GM21825 (cell line): ENCODE measurements at regions not wholly inside any gene's neighbourhood (a gene's known extent, or its start where the extent isn't known, plus 50 kb on each side); places are given as distances from the start of the nearest gene placed in this dataset.
"Not testable (repeated sequence)": the region's sequence is repeated elsewhere in the genome, so short reads cannot be mapped to it uniquely, and the experiment has no call there.

Source experiments
- ATAC-seq: cut with Tn5 transposase; IDR thresholded peaks from one replicate; pipeline ENCODE4 v1.9.1; 2021; ENCODE audit warnings: mild to moderate bottlenecking, moderate library complexity; ENCODE audit not compliant: unreplicated experiment

DNA sequence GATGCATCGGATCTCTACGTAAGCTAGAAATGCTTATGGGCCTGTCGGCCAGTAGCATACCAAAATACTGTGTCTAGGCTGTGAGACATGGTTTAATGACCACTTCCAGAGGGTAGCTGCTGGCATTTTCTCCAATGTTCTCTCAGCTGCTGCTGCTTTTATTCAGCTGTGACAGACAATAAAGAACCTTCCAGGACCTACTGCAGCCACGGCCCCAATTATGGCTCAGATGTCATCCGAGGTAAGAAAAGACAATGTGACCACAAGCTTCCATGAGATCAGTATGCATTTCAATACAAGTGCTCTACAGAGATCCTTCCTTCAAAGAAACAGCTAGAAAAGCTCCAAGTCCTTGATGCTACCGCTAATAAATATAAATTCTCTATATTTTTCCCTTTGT lies 256.2 kb downstream of the SDHAF3 start:
- ATAC-seq = no peak

DNA sequence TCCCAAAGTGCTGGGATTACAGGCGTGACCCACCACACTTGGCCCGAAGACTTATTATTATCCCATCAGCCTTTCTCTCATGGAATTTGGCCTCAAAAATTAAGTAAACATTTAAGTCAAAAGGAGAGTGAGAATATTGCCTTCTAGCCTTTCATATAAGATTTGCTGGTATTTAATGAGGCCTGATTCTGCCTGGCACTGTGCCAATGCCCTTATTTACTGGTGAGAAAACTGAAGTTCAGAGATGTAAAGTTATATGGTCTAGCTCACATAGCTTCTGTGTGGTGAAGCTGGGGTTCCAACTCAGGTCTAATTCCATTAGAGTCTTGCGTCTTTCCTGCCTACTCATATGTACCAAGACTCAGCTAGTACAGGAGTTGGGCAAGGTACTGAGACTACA lies 260.2 kb downstream of the SDHAF3 start:
- no peak for ATAC-seq

DNA sequence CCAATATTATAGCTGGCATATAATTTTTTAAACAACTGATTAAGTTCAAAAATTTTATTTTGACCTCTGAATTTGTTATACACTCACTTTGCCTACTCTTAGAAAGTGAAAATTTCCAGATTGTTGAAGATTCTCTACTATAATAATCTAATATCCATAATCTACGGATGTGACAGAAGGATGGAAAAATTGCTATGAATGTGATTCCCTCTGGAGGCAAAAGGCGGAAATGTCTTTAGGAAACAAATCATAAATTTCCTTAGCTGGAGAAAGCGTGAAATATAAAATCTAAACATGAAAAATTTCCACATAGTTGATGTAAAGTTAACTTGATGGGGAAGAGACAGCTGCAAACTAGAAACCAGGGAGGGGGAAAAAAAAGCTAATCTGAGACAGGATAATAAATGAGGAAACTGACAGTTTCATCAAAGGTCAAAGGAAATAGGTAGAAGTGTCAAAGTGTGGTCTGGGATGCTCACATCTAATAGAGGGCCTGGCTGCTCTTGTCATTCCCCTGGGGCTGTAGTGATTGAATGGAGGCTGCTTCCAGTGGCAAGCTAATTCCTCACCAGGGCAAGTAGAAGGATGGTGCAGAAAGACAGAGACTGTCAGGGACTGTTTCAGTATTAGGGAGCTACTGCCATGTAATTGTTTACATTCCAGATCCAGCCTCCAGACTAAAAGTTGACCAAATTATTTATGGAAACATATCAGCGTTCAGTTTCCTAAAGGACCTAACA lies 264.5 kb downstream of the SDHAF3 start:
- ATAC-seq = no peak

DNA sequence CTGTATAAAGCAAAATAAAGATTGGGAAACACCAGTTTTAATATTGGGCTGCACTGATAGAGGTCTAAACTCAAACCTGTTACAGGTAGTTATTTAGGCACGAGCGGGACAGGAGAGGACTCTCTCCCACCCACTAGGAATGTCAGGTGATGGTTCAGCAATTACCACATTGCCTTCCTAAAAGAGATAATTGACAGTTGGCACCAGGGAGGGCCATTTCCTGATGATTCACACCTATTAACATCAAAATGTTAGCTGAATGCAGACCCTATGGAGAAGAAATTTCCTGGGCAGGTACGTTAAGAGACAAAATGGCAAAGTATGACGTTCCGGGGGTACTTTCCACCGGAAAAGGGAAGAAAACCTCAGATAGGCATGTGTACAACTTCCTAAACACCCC lies 272.6 kb downstream of the SDHAF3 start:
- ATAC-seq = no peak

DNA sequence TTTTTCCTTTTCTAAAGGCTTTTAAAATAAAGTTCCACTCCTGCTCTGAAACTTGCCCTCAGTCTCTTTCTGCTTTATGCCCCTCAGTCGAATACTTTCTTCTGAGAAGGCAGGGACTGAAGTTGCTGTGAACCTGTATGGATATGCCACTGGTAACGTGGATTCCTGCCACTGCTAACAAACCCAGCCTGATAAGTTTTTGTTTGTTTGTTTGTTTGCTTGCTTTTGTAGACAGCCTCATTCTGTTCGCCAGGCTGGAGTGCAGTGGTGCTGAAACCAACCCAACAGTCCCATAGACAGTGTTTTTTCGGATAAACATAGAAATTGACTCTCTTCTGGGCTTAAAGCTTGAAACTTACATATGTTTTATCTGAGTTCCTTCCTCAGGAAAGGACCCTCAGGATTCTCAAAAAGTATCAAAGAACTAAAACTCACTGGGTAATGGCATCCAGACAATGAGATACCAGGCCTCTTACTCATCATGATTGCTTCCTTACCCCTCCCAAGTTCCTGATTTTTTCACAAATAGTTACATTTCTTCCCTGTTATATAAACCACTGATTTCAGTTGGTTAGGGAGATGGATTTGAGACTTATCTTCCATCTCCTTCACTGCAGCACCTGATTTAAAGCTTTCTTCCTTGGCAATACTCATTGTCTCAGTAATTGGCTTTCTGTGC lies 273.6 kb downstream of the SDHAF3 start:
- ATAC-seq = no peak

DNA sequence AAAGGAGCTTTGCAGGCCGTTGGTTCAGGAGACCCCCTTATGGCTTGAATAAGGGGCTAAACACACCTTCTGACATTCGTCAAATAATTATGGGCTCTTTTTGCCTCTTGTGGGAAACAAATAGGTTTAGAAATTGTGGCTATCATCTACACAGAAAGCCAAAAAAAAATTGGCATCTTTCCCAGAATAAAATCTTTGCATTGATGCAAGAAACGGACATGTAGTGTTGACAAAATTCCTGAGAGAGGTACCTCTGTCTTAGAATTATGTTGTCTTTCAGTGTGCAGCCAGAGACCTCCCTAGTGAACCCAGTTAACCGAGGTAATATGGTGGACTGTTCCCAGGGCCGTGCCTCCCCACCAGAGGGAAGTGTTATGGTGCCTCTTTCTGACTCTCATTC lies 283.9 kb downstream of the SDHAF3 start:
- no peak for ATAC-seq

DNA sequence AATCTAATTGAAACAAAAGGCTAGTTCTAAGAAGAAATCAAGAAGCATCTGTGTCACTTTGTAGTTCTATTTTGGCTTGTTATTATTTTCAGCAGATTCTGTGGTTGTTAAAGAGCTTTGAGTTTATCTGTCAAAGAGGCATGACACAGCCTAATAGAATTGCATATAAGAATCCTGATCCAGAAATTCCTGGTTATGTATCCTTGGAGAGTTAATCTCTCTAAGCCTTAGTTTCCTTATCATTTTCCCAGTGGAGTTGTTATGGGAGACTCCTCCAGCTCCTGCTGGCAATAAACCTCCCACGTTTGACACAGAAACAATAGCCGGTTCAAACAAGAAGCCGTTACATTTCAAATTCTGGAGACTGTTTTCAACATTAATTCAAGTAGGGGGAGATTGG lies 288.3 kb downstream of the SDHAF3 start:
- no peak for ATAC-seq

DNA sequence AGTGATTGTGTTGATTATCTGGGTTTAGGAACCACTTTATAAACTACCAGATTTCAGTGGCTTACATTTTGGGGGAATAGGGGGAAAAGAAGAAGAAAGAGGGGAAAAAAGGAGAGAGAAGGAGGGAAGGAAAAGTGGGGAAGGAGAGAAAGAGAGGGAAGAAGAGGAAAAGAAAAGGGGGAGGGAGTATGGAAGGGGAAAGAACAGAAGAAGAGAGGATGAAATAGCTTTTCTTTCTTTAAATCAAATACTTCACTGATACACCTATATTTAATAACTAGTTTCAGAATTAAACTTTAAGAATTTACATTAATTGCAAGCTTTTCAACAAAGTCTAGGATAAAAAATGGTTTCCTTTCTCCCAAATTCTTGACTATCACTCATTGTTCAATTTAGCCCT lies 289.6 kb downstream of the SDHAF3 start:
- ATAC-seq = no peak

DNA sequence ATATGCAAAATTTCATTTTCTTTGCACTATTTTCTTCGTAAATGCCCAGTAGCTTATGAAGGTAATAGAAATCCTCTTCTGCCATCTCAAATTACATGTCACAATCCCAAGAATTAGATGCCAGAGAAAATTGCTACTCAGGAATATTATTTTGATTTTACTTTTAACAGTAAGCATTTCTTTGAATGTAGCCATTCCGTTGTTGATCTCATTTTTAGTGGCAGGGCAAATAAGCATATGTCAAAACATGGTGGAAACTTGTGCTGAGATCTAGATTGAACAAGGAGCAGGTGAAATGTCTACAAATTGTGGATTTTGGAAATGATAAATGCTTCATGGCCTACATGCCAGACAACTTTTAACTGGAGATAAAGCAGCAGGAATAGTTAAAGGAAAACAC lies 291.8 kb downstream of the SDHAF3 start:
- no peak for ATAC-seq

DNA sequence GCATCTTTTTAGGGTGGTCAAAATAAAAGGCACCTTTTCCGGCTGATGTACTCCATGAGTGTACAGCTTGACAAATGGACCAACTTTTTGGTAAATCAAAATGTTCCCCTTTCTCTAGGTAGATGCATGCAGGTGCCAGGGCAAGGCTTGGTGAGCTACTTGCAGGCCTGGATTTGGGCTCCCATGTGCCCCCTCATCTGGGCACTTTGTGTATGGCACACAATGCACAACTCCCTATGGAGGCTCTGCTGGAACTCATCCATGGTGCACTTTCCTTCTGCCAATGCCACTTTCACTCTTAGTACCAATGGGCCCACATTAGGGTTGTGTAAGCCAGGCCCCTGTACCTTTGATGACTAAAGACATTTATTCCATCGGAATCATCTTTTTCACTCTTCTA lies 300.8 kb downstream of the SDHAF3 start:
- ATAC-seq = no peak

DNA sequence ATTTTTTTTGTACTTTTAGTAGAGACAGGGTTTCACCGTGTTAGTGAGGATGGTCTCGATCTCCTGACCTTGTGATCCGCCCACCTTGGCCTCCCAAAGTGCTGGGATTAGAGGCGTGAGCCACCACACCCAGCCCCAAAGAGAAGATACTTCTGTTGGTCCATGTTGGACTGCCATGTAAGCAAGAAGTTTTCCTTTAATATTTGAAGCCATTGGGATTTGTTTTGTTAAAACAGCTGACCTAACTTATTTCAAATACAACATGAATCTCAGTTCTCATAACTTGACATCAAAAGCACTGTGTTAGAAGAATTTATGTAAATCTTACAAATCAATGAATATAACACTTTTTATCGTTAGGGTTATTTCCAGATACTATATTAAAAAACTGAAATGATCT lies 302.4 kb downstream of the SDHAF3 start:
- no peak for ATAC-seq

DNA sequence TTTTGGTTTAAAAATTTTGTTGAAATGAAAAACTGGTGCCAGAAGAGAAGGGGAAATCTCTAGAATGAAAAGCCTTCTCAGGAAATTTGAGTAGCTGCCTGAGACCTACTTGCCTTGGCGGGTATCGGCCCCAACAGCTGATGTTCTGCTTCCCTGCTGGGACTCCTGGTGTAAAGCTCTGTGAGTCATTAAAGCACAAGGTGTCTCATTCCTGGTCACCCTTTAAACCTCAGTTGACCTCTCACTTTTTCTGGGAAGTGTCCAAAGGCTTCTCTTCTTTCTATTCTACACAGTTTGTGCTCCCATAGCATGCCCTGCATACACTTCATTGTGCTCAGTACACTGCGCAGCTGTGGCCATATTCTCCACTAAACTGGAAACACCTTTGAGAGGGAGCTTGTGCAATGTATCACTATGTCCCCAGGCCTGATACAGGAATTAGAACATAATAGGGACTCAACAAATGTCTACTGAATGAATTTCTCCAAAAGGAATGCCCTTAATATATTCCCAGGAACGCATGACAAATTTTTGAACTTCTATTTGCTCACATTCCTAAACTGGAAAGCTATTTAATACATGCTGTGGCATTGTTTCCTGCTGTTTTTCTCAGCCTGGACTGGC lies 303.9 kb downstream of the SDHAF3 start:
- no peak for ATAC-seq

DNA sequence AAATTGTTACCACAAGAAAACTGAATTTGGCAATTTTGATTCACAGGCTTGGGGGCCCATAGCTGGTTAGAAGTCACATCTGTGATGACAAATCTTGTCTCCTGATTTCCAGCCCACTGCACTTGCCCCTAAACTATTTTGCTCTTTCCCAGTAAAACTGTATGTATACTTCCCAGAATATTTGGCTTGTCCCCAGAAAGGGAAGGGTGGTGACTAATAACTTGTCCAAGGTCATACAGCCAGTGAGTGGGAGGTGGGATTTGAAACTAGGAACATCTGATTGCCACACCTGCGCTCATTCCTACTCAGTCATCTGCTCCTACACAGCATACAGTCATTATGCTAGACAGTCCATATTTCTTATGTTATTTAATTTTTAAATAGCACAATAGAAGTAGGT lies 304.5 kb downstream of the SDHAF3 start:
- no peak for ATAC-seq

DNA sequence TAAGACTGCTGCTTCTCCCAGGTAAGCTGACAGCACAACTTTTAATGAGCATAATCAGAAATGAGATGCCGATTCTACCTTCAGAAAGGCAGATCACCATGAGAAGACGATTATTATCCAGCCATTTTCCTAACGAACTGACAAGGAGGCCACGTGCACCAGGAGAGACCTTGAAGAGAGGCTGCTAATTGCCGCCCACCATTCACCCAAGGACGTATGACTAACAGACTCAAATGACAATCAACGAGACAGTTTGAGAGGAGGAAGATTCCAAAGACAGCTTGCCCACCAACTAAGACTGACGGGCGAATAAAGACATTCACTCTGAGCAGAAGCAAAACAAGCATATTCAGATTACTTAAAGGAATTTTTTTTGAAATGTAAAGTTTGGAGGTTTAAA lies 301.9 kb upstream of the TAC1 start:
- no peak for ATAC-seq

DNA sequence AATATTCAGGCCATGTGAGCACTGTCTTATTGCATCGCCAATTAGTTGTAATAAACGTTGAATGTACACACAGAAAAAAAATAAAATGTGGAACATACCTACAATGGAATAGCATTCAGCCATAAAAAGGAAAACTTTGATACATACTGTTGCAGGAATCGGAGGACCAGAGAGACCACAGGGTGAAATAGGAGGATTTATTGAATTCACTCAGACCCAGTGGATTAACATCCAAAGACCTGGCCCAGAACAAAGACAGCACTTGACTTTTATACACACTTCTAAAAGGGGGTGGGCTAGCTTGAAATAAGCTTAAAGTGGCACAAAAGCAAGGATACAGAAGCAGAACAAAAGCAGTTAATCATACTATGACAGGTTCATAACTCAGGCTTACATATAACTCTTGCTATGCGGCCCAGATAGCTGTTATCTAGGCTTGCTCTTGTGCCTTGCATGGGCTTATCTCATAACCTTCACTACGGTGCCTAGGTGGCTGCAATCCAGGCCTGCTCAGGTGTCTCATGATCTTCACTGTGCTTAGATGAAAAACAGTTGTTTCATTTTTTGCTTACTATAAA lies 292.2 kb upstream of the TAC1 start:
- ATAC-seq = no peak

DNA sequence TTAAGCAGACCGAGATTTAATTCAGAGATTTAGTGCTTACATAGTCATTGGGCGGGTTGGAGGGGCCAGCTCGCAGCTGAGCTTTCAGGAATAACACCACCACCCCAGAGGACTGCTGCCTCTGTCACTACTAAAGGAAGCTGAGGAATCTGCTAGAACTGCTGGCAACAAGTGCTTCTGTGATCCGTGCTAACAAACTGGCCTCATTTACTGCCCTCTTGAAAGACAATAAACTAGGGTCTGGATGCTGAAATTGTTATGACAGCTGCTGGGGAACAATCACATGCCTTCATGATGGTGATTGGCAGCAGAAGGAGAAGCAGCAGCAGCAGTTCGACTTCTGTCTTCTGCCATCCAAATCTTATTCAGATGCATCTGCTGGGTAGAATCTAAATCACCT lies 285.5 kb upstream of the TAC1 start:
- ATAC-seq = no peak

DNA sequence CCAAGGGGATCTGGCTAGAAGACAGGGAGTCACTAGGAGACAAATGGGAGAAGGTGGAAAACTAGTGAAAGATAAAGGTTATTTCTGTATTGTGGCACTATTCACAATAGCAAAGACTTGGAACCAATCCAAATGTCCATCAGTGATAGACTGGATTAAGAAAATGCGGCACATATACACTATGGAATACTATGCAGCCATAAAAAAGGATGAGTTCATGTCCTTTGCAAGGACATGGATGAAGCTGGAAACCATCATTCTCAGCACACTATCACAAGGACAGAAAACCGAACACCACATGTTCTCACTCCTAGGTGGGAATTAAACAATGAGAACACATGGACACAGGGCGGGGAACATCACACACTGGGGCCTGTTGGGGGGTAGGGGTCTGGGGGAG lies 282.4 kb upstream of the TAC1 start:
- not testable (repeated sequence) for ATAC-seq

DNA sequence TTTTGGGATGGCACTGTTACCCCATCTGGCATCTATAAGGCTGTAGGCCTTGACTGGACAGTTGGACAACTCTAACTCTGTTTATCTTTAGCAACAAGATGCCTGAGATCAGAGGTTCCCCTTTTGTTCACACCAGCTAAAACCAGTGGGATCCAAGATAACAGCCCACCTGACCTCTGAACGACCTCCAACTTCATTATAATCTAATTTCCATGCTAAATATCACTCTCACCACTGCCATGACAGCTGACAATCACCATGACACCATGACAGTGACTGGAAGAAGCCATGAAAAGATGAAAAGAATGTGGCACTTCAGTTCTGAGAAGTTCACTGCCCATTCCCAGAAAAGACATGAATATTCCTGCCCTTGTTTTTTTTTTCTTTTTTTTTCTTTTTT lies 281.4 kb upstream of the TAC1 start:
- no peak for ATAC-seq

DNA sequence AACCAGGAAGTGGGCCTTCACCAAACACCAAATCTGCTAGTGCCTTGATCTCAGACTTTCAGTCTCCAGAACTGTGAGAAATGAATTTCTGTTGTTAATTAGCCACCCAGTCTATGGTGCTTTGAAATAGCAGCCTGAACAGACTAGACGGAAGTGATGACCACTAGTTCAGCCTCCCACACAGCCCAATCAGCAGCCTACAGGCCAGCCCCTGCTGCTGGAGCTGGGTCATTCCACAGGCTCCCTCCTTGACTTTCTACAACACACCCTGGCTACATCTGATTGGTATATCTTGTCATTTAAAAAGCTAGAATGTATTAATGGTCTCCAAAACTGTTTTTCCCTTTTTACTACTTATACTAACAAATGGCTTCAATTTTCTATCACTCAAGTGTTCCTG lies 277.2 kb upstream of the TAC1 start:
- no peak for ATAC-seq

DNA sequence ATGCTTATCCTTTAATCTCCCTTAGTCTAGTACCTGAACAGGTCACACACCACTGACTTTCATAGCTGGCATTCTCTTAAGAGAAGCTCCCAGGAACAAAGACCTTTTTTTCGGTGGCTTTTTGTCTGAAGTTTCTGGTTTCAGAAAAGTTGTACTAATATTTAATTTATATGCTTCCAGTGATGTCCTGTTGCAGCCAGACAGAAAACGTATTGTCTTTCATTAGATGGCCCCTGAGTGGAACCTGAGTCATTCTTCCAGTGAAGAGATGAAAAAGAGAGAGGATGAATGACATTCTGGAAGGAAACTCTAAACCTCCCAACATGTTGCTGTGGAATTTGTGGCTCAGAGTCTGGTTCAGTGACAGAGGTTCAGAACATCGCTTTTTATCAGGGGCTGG lies 274.8 kb upstream of the TAC1 start:
- no peak for ATAC-seq

DNA sequence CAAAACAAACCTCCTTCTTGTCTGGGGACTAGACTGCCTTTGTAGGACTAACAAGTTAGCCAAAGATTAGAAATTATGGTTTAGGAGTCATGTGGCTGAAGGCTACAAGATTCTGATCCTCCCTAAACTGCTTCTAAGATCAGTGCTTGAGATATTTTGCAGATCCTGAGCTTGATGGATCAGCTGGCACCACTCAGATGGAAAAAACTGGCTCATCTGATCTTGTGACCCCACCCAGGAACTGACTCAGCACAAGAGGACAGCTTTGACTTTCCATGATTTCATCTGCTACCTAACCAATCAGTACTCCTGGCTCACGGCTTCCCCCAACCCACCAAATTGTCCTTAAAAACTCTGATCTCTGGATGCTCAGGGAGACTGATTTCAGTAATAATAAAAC lies 271.5 kb upstream of the TAC1 start:
- ATAC-seq = no peak

DNA sequence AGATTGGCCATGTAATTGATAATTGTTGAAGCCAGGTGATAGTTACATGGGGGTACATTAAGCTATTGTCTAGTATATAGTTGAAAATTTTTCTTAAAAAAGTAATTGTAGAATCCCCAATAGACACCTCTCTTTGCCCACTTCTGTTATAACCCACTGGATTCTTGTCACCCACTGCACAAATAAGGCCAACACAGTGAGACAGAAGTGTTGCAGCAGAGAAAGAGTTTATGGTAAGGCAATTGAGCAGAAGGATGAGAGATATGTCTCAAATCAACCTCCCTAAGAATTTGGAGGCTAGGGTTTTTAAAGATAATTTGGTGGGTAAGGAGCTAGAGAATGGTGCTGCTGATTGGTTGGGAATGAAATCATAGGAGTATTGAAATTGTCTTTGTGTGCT lies 270.3 kb upstream of the TAC1 start:
- ATAC-seq = no peak
